ENCODE measurements at regions not wholly inside any gene's neighbourhood (a gene's known extent, or its start where the extent isn't known, plus 50 kb on each side); places are given as distances from the start of the nearest gene placed in this dataset.
"Not testable (repeated sequence)": the region's sequence is repeated elsewhere in the genome, so short reads cannot be mapped to it uniquely, and the experiment has no call there.

GRCh38 chr5:34096033-34096432 is 53.0 kb upstream of the C1QTNF3 start:
- H3K4me1 ChIP-seq; H4K20me1 ChIP-seq; H3K36me3 ChIP-seq; H3K9ac ChIP-seq; H3K27me3 ChIP-seq; H3K9me3 ChIP-seq (replicated peaks in 1 of 11); H3K27ac ChIP-seq; H3K4me3 ChIP-seq; H3K4me2 ChIP-seq: not testable (repeated sequence)

GRCh38 chr5:34099891-34100290 is 56.9 kb upstream of the C1QTNF3 start:
- H3K4me2 ChIP-seq; H3K27ac ChIP-seq; H3K4me3 ChIP-seq; H3K9me3 ChIP-seq (replicated peaks in 1 of 11); H3K27me3 ChIP-seq; H3K36me3 ChIP-seq; H3K4me1 ChIP-seq; H4K20me1 ChIP-seq; H3K9ac ChIP-seq: not testable (repeated sequence)

GRCh38 chr5:34101567-34101966 is 58.6 kb upstream of the C1QTNF3 start:
- not testable (repeated sequence) for H3K27ac ChIP-seq; H4K20me1 ChIP-seq; H3K4me2 ChIP-seq; H3K4me1 ChIP-seq; H3K27me3 ChIP-seq; H3K9ac ChIP-seq; H3K36me3 ChIP-seq; H3K9me3 ChIP-seq (replicated peaks in 1 of 11); H3K4me3 ChIP-seq

- H3K9ac ChIP-seq: not testable (repeated sequence)
Observed at GRCh38 chr5:34108897-34109296, 65.9 kb upstream of the C1QTNF3 start.

GRCh38 chr5:34124280-34124679 is 81.3 kb upstream of the C1QTNF3 start:
- not testable (repeated sequence) for H3K4me3 ChIP-seq, H3K27me3 ChIP-seq, H3K9ac ChIP-seq, H3K27ac ChIP-seq, H4K20me1 ChIP-seq
- peaks cover 0 to 18% (median 7%) of the 10 kb centered on the region in 11 experiments; a peak in 10 of 22 replicates for H3K9me3 ChIP-seq (replicated peaks in 1 of 11)
- peak overlapping the region in 2 of 11 experiments; percentile 31 to 53; a peak in 1 of 22 replicates for H3K4me2 ChIP-seq
- H3K4me1 ChIP-seq: 0 out of 20 replicates have a peak, but pooled peaks cover 0 to 13% (median 0%) of the 10 kb centered on the region in 10 experiments
- peaks cover 0 to 12% (median 0%) of the 10 kb centered on the region in 11 experiments; a peak in 7 of 22 replicates for H3K36me3 ChIP-seq

More at GRCh38 chr5:34108897-34109296, 65.9 kb upstream of the C1QTNF3 start:
- not testable (repeated sequence) for H3K27me3 ChIP-seq; H3K36me3 ChIP-seq; H3K4me2 ChIP-seq; H3K27ac ChIP-seq; H4K20me1 ChIP-seq; H3K4me3 ChIP-seq; H3K4me1 ChIP-seq; H3K9me3 ChIP-seq (replicated peaks in 1 of 11)

- H3K4me1 ChIP-seq: 0 out of 20 replicates have a peak, but pooled peaks cover 0 to 13% (median 0%) of the 10 kb centered on the region in 10 experiments
- peaks cover 0 to 18% (median 7%) of the 10 kb centered on the region in 11 experiments; a peak in 10 of 22 replicates for H3K9me3 ChIP-seq (replicated peaks in 1 of 11)
- not testable (repeated sequence) for H3K27ac ChIP-seq, H3K9ac ChIP-seq, H3K4me2 ChIP-seq, H3K27me3 ChIP-seq, H4K20me1 ChIP-seq, H3K4me3 ChIP-seq
- H3K36me3 ChIP-seq: peaks cover 0 to 12% (median 0%) of the 10 kb centered on the region in 11 experiments; a peak in 7 of 22 replicates
Observed at GRCh38 chr5:34125354-34125753, 82.3 kb upstream of the C1QTNF3 start.

- Histone ChIP-seq H3K9me3 (replicated peaks in 1 of 11) (peaks cover 0 to 13% (median 4%) of the 10 kb centered on the region in 11 experiments; a peak in 9 of 22 replicates), H3K4me1 (0 out of 20 replicates have a peak, but pooled peaks cover 0 to 13% (median 0%) of the 10 kb centered on the region in 10 experiments)
- H3K4me2 ChIP-seq, H3K9ac ChIP-seq, H3K27me3 ChIP-seq, H4K20me1 ChIP-seq, H3K27ac ChIP-seq, H3K36me3 ChIP-seq, H3K4me3 ChIP-seq: not testable (repeated sequence)
Observed at GRCh38 chr5:34126741-34127140, 83.7 kb upstream of the C1QTNF3 start.

- H4K20me1 ChIP-seq, H3K36me3 ChIP-seq, H3K4me3 ChIP-seq, H3K27me3 ChIP-seq, H3K27ac ChIP-seq, H3K9ac ChIP-seq, H3K4me2 ChIP-seq: not testable (repeated sequence)
- Histone ChIP-seq H3K4me1 (0 out of 20 replicates have a peak, but pooled peaks cover 0 to 13% (median 0%) of the 10 kb centered on the region in 10 experiments), H3K9me3 (replicated peaks in 1 of 11) (peaks cover 0 to 10% (median 0%) of the 10 kb centered on the region in 11 experiments; a peak in 4 of 22 replicates)
Observed at GRCh38 chr5:34127818-34128217, 84.8 kb upstream of the C1QTNF3 start.

- not testable (repeated sequence) for H3K27me3 ChIP-seq, H3K9ac ChIP-seq, H3K4me2 ChIP-seq, H3K4me3 ChIP-seq, H3K36me3 ChIP-seq, H4K20me1 ChIP-seq
- 0 out of 20 replicates have a peak, but pooled peaks cover 0 to 13% (median 0%) of the 10 kb centered on the region in 10 experiments for H3K4me1 ChIP-seq
- H3K27ac ChIP-seq: peak overlapping the region in 6 of 11 experiments; percentile 7 to 68 (median 62); a peak in 8 of 22 replicates
- peaks cover 0 to 10% (median 0%) of the 10 kb centered on the region in 11 experiments; a peak in 4 of 22 replicates for H3K9me3 ChIP-seq (replicated peaks in 1 of 11)
Observed at GRCh38 chr5:34128890-34129289, 85.9 kb upstream of the C1QTNF3 start.

GRCh38 chr5:34154988-34155387 is 112.0 kb upstream of the C1QTNF3 start:
- H3K4me1 ChIP-seq; H4K20me1 ChIP-seq; H3K36me3 ChIP-seq; H3K4me3 ChIP-seq; H3K27me3 ChIP-seq; H3K9ac ChIP-seq; H3K27ac ChIP-seq; H3K4me2 ChIP-seq; H3K9me3 ChIP-seq (replicated peaks in 1 of 11): not testable (repeated sequence)

- not testable (repeated sequence) for H3K9ac ChIP-seq
Observed at GRCh38 chr5:34156703-34157414, 113.8 kb upstream of the C1QTNF3 start.

GRCh38 chr5:34160904-34161303 is 117.9 kb upstream of the C1QTNF3 start:
- not testable (repeated sequence) for H3K9me3 ChIP-seq (replicated peaks in 1 of 11); H3K4me1 ChIP-seq; H3K27ac ChIP-seq; H3K4me3 ChIP-seq; H4K20me1 ChIP-seq; H3K4me2 ChIP-seq; H3K36me3 ChIP-seq; H3K9ac ChIP-seq; H3K27me3 ChIP-seq

More at GRCh38 chr5:34156703-34157414, 113.8 kb upstream of the C1QTNF3 start:
- H3K9me3 ChIP-seq (replicated peaks in 1 of 11); H3K36me3 ChIP-seq; H4K20me1 ChIP-seq; H3K27me3 ChIP-seq; H3K4me2 ChIP-seq; H3K27ac ChIP-seq; H3K4me1 ChIP-seq; H3K4me3 ChIP-seq: not testable (repeated sequence)

- not testable (repeated sequence) for H3K27me3 ChIP-seq; H3K4me3 ChIP-seq; H3K27ac ChIP-seq; H4K20me1 ChIP-seq; H3K9me3 ChIP-seq (replicated peaks in 1 of 11); H3K4me2 ChIP-seq; H3K9ac ChIP-seq; H3K4me1 ChIP-seq
- H3K36me3 ChIP-seq: peaks cover 0 to 14% (median 4%) of the 10 kb centered on the region in 11 experiments; a peak in 8 of 22 replicates
Observed at GRCh38 chr5:34171398-34171797, 128.4 kb upstream of the C1QTNF3 start.

Measured in BLaER1 treated with 17β-estradiol and CSF1 and Interleukin-3, amounts not matched to agents 10 nM and 100 nM (cell line).